HepG2 (cell line): ENCODE measurements at regions not wholly inside any gene's neighbourhood (a gene's known extent, or its start where the extent isn't known, plus 50 kb on each side); places are given as distances from the start of the nearest gene placed in this dataset.

ENCODE experiments used
- AGO2 ChIP-seq: fragments of 200-400 bp; formaldehyde crosslinking; optimal IDR thresholded peaks from 2 replicates; pipeline ENCODE3; 2017; ENCODE audit warnings: mild to moderate bottlenecking, low read depth, low read length, moderate library complexity
- MIER3 ChIP-seq: IDR thresholded peaks from 2 replicates; pipeline ENCODE4 v1.6.1; 2016; ENCODE audit warnings: missing compliant biosample characterization, borderline replicate concordance
- MYC ChIP-seq: sonication (generic); formaldehyde crosslinking; IDR thresholded peaks from 2 replicates; pipeline ENCODE4 v1.9.0; 2021; ENCODE audit warnings: missing genetic modification reagents, borderline replicate concordance
- NCOA1 ChIP-seq: sonication (generic); formaldehyde crosslinking; IDR thresholded peaks from 2 replicates; pipeline ENCODE4 v1.9.0; 2021; ENCODE audit warnings: missing genetic modification reagents
- NCOA2 ChIP-seq: sonication (generic); formaldehyde crosslinking; IDR thresholded peaks from 2 replicates; pipeline ENCODE4 v1.8.0; 2022; ENCODE audit warnings: inconsistent platforms
- NCOR1 ChIP-seq: fragments of 200-600 bp; sonication (generic); IDR thresholded peaks from 2 replicates; pipeline ENCODE4 v1.7.0; 2017; ENCODE audit warnings: antibody characterized with exemption, low read length, borderline replicate concordance
- NFE2L1 ChIP-seq: sonication (generic); formaldehyde crosslinking; IDR thresholded peaks from 2 replicates; pipeline ENCODE4 v1.4.0; 2020; ENCODE audit warnings: missing genetic modification reagents, mild to moderate bottlenecking, borderline replicate concordance
- NR1H2 ChIP-seq: sonication (generic); formaldehyde crosslinking; IDR thresholded peaks from 2 replicates; pipeline ENCODE4 v1.8.1; 2022; ENCODE audit warnings: low read depth, missing genetic modification reagents, borderline replicate concordance
- PHB2 ChIP-seq: fragments of 450-650 bp; IDR thresholded peaks from 2 replicates; pipeline ENCODE4 v1.6.1; 2018; ENCODE audit not compliant: partially characterized antibody
- SRF ChIP-seq: IDR thresholded peaks from 2 replicates; pipeline ENCODE4 v1.6.1; 2011; ENCODE audit warnings: mild to moderate bottlenecking, low read depth, low read length, moderate library complexity
- ZBTB37 ChIP-seq: sonication (generic); formaldehyde crosslinking; IDR thresholded peaks from 2 replicates; pipeline ENCODE4 v1.4.0; 2020; ENCODE audit warnings: mild to moderate bottlenecking, missing genetic modification reagents
- ZFX ChIP-seq: sonication (generic); formaldehyde crosslinking; IDR thresholded peaks from 2 replicates; pipeline ENCODE4 v1.4.0; 2020; ENCODE audit warnings: mild to moderate bottlenecking, low read depth, missing genetic modification reagents, moderate library complexity
- ZMAT3 ChIP-seq: sonication (generic); formaldehyde crosslinking; conservative IDR thresholded peaks from 2 replicates; pipeline ENCODE4 v1.7.0; 2021; ENCODE audit warnings: missing genetic modification reagents
- ZNF883 ChIP-seq: sonication (generic); formaldehyde crosslinking; IDR thresholded peaks from 2 replicates; pipeline ENCODE4 v1.5.1; 2020; ENCODE audit warnings: mild to moderate bottlenecking, missing genetic modification reagents; ENCODE audit errors: not compliant biosample characterization
- TF ChIP-seq, protein P1 (sequence below): sonication (generic); formaldehyde crosslinking; IDR thresholded peaks from 2 replicates; pipeline ENCODE4 v1.8.1; 2023; ENCODE audit warnings: missing genetic modification reagents, mild to moderate bottlenecking, borderline replicate concordance
- TF ChIP-seq, protein P2 (sequence below): IDR thresholded peaks from 2 replicates; pipeline ENCODE4 v1.6.1; 2016; ENCODE audit warnings: low read depth, borderline replicate concordance
- TF ChIP-seq, protein P3 (sequence below): sonication (generic); formaldehyde crosslinking; IDR thresholded peaks from 2 replicates; pipeline ENCODE4 v1.8.0; 2022; ENCODE audit warnings: mild to moderate bottlenecking, missing genetic modification reagents, borderline replicate concordance
- TF ChIP-seq, protein P4 (sequence below): sonication (generic); formaldehyde crosslinking; IDR thresholded peaks from 2 replicates; pipeline ENCODE4 v1.4.0; 2020; ENCODE audit warnings: missing genetic modification reagents

- TF ChIP-seq NCOA2 (CRISPR knock-in tag) = no peak
- TF ChIP-seq ZNF883 (CRISPR knock-in tag) = peak; percentile 31
- TF ChIP-seq ZMAT3 (CRISPR knock-in tag) = 0 out of 2 replicates have a peak, but pooled peaks have one; percentile 5
- no peak for TF ChIP-seq SRF
- no peak for TF ChIP-seq NFE2L1
- TF ChIP-seq, protein P1, sequence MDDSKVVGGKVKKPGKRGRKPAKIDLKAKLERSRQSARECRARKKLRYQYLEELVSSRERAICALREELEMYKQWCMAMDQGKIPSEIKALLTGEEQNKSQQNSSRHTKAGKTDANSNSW = no peak
- TF ChIP-seq MIER3 (CRISPR knock-in tag) = no peak
- TF ChIP-seq, protein P2, sequence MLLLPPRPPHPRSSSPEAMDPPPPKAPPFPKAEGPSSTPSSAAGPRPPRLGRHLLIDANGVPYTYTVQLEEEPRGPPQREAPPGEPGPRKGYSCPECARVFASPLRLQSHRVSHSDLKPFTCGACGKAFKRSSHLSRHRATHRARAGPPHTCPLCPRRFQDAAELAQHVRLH (CRISPR knock-in tag) = no peak
- TF ChIP-seq, protein P3, sequence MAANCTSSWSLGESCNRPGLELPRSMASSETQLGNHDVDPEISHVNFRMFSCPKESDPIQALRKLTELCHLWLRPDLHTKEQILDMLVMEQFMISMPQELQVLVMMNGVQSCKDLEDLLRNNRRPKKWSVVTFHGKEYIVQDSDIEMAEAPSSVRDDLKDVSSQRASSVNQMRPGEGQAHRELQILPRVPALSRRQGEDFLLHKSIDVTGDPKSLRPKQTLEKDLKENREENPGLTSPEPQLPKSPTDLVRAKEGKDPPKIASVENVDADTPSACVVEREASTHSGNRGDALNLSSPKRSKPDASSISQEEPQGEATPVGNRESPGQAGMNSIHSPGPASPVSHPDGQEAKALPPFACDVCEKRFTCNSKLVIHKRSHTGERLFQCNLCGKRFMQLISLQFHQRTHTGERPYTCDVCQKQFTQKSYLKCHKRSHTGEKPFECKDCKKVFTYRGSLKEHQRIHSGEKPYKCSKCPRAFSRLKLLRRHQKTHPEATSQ (CRISPR knock-in tag) = no peak
- TF ChIP-seq NR1H2 = no peak
- TF ChIP-seq PHB2 = no peak
- TF ChIP-seq NCOA1 (CRISPR knock-in tag) = no peak
- TF ChIP-seq, protein P4, sequence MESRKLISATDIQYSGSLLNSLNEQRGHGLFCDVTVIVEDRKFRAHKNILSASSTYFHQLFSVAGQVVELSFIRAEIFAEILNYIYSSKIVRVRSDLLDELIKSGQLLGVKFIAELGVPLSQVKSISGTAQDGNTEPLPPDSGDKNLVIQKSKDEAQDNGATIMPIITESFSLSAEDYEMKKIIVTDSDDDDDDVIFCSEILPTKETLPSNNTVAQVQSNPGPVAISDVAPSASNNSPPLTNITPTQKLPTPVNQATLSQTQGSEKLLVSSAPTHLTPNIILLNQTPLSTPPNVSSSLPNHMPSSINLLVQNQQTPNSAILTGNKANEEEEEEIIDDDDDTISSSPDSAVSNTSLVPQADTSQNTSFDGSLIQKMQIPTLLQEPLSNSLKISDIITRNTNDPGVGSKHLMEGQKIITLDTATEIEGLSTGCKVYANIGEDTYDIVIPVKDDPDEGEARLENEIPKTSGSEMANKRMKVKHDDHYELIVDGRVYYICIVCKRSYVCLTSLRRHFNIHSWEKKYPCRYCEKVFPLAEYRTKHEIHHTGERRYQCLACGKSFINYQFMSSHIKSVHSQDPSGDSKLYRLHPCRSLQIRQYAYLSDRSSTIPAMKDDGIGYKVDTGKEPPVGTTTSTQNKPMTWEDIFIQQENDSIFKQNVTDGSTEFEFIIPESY = no peak
- TF ChIP-seq NCOR1 = no peak; the same call in 1 of the 2 replicates
- TF ChIP-seq ZBTB37 (CRISPR knock-in tag) = no peak
- no peak for TF ChIP-seq AGO2
- TF ChIP-seq ZFX (CRISPR knock-in tag) = peak; percentile 34; the same call in 1 of the 2 replicates
- TF ChIP-seq MYC = no peak
- TF ChIP-seq, all 625 proteins: peak for 30
These were observed 107.7 kb downstream of the ARF6 start (continued) for GRCh38 chr14:50000380-50001150.
